ENCODE measurements at regions not wholly inside any gene's neighbourhood (a gene's known extent, or its start where the extent isn't known, plus 50 kb on each side); places are given as distances from the start of the nearest gene placed in this dataset.

DNA sequence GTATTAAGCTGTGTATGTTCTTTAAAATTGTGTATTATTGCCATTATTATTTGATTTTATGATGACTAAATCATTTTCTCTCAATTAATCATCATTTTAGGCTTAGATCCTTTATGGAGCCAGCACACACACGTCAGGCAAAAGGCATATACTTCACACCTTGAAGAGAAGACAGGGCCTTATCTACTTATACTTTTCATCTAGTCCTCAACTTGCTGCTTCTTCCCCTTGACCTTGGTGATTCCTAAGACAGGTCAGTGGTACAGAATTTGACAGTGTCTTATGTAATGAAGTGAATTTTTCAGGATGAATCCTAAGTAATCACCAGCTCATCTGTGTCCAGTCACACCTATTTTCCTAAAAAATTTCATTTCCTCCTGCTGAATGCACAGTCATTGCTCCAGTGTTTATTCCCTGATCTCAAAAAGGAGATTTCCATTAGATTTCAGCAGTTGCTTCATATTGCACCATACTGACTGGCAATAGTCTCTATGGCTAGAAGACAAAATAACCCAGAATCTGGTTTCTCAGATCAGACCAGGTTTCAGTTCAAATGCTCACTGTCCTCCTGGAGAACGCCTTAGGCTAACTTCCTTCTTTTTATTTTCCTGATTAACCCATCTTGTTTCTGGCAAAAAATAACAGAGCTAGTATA, 235.7 kb downstream of the PTH2R start:
- WGBS = 50% methylated on average over 2 of the region's 2 CpGs
- Histone ChIP-seq H3K4me3 (ENCODE audit: low read depth in 1 of 3, low read length in 3 of 3) (no peak overlapping the region), H3K36me3 (ENCODE audit: control insufficient read depth in 4 of 4, insufficient read depth in 3 of 4, low read depth in 1 of 4, low read length in 3 of 4) (no peaks in the 10 kb centered on the region), H3K27ac (ENCODE audit: low read depth in 1 of 2, low read length in 2 of 2) (no peak overlapping the region), H3K27me3 (ENCODE audit: control insufficient read depth in 4 of 4, insufficient read depth in 4 of 4, low read length in 3 of 4) (no peaks in the 10 kb centered on the region), H3K4me1 (ENCODE audit: control insufficient read depth in 4 of 4, insufficient read depth in 4 of 4, low read length in 3 of 4) (no peaks in the 10 kb centered on the region), H3K9me3 (ENCODE audit: control insufficient read depth in 4 of 4, low read length in 3 of 4) (no peaks in the 10 kb centered on the region), H3K9ac (ENCODE audit: low read depth in 1 of 2, low read length in 2 of 2) (no peak overlapping the region)
- no peak for TF ChIP-seq GABPA (IDR thresholded peaks at IDR 0.05 in 1 of 2, conservative IDR thresholded peaks at IDR 0.05 in 1 of 2)
- TF ChIP-seq EGR1 (IDR thresholded peaks at IDR 0.05; ENCODE audit: low read depth in 2 of 2) = no peak
- no peak for TF ChIP-seq RAD21 (IDR thresholded peaks at IDR 0.05)
- no peak for TF ChIP-seq FOXA1 (IDR thresholded peaks at IDR 0.05)
- TF ChIP-seq, protein P1, sequence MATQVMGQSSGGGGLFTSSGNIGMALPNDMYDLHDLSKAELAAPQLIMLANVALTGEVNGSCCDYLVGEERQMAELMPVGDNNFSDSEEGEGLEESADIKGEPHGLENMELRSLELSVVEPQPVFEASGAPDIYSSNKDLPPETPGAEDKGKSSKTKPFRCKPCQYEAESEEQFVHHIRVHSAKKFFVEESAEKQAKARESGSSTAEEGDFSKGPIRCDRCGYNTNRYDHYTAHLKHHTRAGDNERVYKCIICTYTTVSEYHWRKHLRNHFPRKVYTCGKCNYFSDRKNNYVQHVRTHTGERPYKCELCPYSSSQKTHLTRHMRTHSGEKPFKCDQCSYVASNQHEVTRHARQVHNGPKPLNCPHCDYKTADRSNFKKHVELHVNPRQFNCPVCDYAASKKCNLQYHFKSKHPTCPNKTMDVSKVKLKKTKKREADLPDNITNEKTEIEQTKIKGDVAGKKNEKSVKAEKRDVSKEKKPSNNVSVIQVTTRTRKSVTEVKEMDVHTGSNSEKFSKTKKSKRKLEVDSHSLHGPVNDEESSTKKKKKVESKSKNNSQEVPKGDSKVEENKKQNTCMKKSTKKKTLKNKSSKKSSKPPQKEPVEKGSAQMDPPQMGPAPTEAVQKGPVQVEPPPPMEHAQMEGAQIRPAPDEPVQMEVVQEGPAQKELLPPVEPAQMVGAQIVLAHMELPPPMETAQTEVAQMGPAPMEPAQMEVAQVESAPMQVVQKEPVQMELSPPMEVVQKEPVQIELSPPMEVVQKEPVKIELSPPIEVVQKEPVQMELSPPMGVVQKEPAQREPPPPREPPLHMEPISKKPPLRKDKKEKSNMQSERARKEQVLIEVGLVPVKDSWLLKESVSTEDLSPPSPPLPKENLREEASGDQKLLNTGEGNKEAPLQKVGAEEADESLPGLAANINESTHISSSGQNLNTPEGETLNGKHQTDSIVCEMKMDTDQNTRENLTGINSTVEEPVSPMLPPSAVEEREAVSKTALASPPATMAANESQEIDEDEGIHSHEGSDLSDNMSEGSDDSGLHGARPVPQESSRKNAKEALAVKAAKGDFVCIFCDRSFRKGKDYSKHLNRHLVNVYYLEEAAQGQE (IDR thresholded peaks at IDR 0.05) = no peak
- TF ChIP-seq YY1 (IDR thresholded peaks at IDR 0.05) = no peak
- TF ChIP-seq HNF4A (conservative IDR thresholded peaks at IDR 0.05) = no peak
- no peak for TF ChIP-seq NR2F2 (IDR thresholded peaks at IDR 0.05)
- no peak for TF ChIP-seq RXRA (IDR thresholded peaks at IDR 0.05)
- no peak for TF ChIP-seq TAF1 (conservative IDR thresholded peaks at IDR 0.05)
- no peak for TF ChIP-seq JUND (IDR thresholded peaks at IDR 0.05)
- no peak for TF ChIP-seq HNF4G (IDR thresholded peaks at IDR 0.05)
- TF ChIP-seq, protein P2, sequence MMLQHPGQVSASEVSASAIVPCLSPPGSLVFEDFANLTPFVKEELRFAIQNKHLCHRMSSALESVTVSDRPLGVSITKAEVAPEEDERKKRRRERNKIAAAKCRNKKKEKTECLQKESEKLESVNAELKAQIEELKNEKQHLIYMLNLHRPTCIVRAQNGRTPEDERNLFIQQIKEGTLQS (IDR thresholded peaks at IDR 0.05) = no peak
- TF ChIP-seq MAX (IDR thresholded peaks at IDR 0.05) = no peak
- TF ChIP-seq, protein P3, sequence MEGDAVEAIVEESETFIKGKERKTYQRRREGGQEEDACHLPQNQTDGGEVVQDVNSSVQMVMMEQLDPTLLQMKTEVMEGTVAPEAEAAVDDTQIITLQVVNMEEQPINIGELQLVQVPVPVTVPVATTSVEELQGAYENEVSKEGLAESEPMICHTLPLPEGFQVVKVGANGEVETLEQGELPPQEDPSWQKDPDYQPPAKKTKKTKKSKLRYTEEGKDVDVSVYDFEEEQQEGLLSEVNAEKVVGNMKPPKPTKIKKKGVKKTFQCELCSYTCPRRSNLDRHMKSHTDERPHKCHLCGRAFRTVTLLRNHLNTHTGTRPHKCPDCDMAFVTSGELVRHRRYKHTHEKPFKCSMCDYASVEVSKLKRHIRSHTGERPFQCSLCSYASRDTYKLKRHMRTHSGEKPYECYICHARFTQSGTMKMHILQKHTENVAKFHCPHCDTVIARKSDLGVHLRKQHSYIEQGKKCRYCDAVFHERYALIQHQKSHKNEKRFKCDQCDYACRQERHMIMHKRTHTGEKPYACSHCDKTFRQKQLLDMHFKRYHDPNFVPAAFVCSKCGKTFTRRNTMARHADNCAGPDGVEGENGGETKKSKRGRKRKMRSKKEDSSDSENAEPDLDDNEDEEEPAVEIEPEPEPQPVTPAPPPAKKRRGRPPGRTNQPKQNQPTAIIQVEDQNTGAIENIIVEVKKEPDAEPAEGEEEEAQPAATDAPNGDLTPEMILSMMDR (IDR thresholded peaks at IDR 0.05; ENCODE audit: low read depth, low read length, missing input control) = no peak
- no peak for TF ChIP-seq SP1 (IDR thresholded peaks at IDR 0.05)
- TF ChIP-seq FOXA2 (IDR thresholded peaks at IDR 0.05) = no peak
- DNase-seq (ENCODE audit: low spot score) = no peak

GRCh38 chr2:208643145-208643544, 236.6 kb downstream of the PTH2R start:
- Histone ChIP-seq H3K4me1 (ENCODE audit: control insufficient read depth in 4 of 4, insufficient read depth in 4 of 4, low read length in 3 of 4) (no peaks in the 10 kb centered on the region), H3K9ac (ENCODE audit: low read depth in 1 of 2, low read length in 2 of 2) (no peak overlapping the region), H3K27me3 (ENCODE audit: control insufficient read depth in 4 of 4, insufficient read depth in 4 of 4, low read length in 3 of 4) (no peaks in the 10 kb centered on the region), H3K9me3 (ENCODE audit: control insufficient read depth in 4 of 4, low read length in 3 of 4) (no peaks in the 10 kb centered on the region), H3K36me3 (ENCODE audit: control insufficient read depth in 4 of 4, insufficient read depth in 3 of 4, low read depth in 1 of 4, low read length in 3 of 4) (no peaks in the 10 kb centered on the region), H3K4me3 (ENCODE audit: low read depth in 1 of 3, low read length in 3 of 3) (no peak overlapping the region), H3K27ac (ENCODE audit: low read depth in 1 of 2, low read length in 2 of 2) (no peak overlapping the region)
- WGBS = 63% methylated on average over 1 of the region's 1 CpG
- DNase-seq (ENCODE audit: low spot score) = no peak
- no peak for TF ChIP-seq RAD21 (IDR thresholded peaks at IDR 0.05)
- TF ChIP-seq ZBTB33 (IDR thresholded peaks at IDR 0.05) = no peak
- TF ChIP-seq HNF4A (conservative IDR thresholded peaks at IDR 0.05) = no peak
- TF ChIP-seq, protein P2 (IDR thresholded peaks at IDR 0.05) = no peak
- TF ChIP-seq FOXA1 (IDR thresholded peaks at IDR 0.05) = no peak
- TF ChIP-seq GABPA (IDR thresholded peaks at IDR 0.05 in 1 of 2, conservative IDR thresholded peaks at IDR 0.05 in 1 of 2) = no peak
- TF ChIP-seq, protein P3 (IDR thresholded peaks at IDR 0.05; ENCODE audit: low read depth, low read length, missing input control) = no peak
- TF ChIP-seq FOXA2 (IDR thresholded peaks at IDR 0.05) = no peak
- no peak for TF ChIP-seq EGR1 (IDR thresholded peaks at IDR 0.05; ENCODE audit: low read depth in 2 of 2)
- no peak for TF ChIP-seq RXRA (IDR thresholded peaks at IDR 0.05)
